GM12875 (cell line): ENCODE measurements at regions not wholly inside any gene's neighbourhood (a gene's known extent, or its start where the extent isn't known, plus 50 kb on each side); places are given as distances from the start of the nearest gene placed in this dataset.
"Not testable (repeated sequence)": the region's sequence is repeated elsewhere in the genome, so short reads cannot be mapped to it uniquely, and the experiment has no call there.

ENCODE experiments used
- H3K4me3 ChIP-seq: one replicate; pipeline ENCODE4 v1.5.1; 2011; ENCODE audit warnings: low read depth, low read length, control low read depth
- TF ChIP-seq, protein P1 (sequence below): IDR thresholded peaks from 2 replicates; pipeline ENCODE4 v1.5.1; 2011; ENCODE audit warnings: low read depth, mild to moderate bottlenecking, control low read depth, inconsistent platforms, low read length, moderate library complexity, borderline replicate concordance; ENCODE audit not compliant: insufficient read depth

DNA sequence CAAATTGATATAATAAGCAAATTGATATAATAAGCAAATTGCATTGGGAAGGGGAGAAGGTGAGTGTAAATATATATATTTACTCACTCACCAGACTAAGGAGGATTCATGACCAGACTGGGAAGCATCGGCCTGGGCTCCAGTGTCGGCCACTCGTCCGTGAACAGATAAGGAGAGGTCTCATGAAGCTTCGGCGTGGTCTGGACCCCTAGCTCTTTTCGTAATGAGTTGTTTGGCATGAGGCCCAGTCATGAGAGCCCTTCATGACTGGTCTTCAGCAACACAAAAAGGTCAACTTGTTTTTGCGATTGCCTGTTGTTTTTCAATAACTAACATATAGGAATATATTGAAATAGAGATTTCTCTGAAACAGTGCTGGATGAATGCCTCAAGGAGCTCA is 222.9 kb upstream of the KCNK2 start:
- TF ChIP-seq, protein P1, sequence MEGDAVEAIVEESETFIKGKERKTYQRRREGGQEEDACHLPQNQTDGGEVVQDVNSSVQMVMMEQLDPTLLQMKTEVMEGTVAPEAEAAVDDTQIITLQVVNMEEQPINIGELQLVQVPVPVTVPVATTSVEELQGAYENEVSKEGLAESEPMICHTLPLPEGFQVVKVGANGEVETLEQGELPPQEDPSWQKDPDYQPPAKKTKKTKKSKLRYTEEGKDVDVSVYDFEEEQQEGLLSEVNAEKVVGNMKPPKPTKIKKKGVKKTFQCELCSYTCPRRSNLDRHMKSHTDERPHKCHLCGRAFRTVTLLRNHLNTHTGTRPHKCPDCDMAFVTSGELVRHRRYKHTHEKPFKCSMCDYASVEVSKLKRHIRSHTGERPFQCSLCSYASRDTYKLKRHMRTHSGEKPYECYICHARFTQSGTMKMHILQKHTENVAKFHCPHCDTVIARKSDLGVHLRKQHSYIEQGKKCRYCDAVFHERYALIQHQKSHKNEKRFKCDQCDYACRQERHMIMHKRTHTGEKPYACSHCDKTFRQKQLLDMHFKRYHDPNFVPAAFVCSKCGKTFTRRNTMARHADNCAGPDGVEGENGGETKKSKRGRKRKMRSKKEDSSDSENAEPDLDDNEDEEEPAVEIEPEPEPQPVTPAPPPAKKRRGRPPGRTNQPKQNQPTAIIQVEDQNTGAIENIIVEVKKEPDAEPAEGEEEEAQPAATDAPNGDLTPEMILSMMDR: no peak
- H3K4me3 ChIP-seq: no peak overlapping the region

GRCh38 chr1:214861615-214862014 is 220.9 kb upstream of the KCNK2 start:
- H3K4me3 ChIP-seq: no peak overlapping the region
- TF ChIP-seq, protein P1: no peak

- H3K4me3 ChIP-seq: no peak overlapping the region
- TF ChIP-seq, protein P1: no peak
These were observed 220.1 kb upstream of the KCNK2 start for GRCh38 chr1:214862421-214862820.

DNA sequence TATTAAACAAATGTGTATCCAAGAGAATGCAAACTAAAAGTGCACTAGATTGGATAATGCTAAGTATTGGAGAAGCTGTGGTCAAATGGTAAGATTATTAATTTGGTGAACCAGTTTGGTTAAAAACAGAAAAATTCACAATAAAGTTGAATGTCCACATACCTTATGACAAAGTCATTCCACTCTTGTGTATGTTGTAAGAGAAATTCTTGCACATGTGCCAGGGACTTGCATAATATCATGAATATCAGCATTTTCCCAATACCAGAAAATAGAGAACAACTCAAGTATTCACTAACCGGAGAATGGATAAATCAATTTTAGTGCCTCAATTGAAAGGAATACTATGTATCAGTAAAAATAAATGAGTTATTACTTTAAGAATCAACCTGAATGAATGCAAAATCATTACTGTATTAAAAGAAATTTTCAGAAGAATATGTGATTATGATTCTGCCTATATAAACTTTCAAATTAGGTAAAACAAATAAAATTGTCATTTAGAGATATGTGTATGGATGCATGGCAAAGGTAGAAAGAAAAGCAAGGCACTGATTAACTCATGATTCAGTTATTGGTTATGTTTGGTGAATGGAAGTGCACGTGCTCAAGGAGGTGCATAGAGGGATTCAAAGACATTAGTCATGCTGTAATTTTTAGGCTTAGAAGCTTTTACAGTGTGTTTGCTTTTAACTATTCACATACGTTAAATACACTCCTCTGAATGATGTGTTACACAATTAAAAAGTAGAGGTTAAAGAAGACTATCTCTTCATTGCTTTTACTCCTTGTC is 217.4 kb upstream of the KCNK2 start:
- no peak overlapping the region for H3K4me3 ChIP-seq
- TF ChIP-seq, protein P1: no peak

GRCh38 chr1:214870426-214870825 is 212.1 kb upstream of the KCNK2 start:
- not testable (repeated sequence) for H3K4me3 ChIP-seq

DNA sequence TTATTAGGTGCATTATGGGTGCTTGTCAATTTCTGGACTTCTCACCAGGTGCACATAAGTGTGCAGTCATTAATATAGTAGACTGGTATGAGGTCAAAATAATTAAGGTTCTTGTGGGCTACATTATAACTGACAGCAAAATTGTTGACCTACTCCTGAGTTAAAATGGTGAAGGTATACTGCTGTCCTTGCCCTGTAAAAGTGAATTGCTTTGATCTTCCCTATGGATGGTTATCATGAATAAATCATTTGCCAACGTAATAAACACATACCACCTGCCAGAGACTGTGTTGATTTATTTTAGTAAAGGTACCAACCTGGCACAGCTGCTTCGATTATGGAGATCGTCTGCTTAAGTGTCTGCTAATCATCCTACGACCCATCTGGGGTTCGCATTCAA is 201.6 kb upstream of the KCNK2 start:
- TF ChIP-seq, protein P1: no peak
- H3K4me3 ChIP-seq: no peak overlapping the region

- H3K4me3 ChIP-seq: no peak overlapping the region
- TF ChIP-seq, protein P1: no peak
These were observed 199.9 kb upstream of the KCNK2 start for GRCh38 chr1:214882616-214883015.

DNA sequence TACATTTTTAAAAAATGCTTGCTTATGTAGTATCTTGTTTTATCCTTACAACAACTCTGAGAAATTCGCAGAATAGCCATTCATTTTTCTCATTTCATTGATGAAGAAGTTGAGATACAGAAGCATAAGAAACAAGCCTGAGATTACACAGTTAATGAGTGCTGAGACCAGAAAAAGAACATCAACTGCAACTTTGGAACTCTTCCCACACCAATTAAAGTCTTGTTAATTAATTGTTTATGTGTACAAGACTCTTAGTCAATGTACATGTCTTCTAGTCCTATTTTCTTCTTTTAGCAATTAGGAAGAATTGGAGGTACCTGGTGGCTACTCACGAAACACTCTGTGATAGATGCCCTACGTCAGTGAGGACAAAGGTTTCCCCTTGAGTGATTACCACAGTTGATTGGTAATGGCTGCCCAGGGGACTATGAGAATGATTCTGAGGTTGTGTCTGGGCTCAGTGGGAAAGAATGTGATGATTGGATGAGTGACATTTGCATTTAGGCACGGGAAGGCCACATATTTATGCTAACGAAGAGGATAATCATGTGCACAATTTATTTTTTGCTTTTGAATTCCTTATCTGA is 187.4 kb upstream of the KCNK2 start:
- no peak overlapping the region for H3K4me3 ChIP-seq
- TF ChIP-seq, protein P1: no peak
